ENCODE measurements at regions not wholly inside any gene's neighbourhood (a gene's known extent, or its start where the extent isn't known, plus 50 kb on each side); places are given as distances from the start of the nearest gene placed in this dataset.

DNA sequence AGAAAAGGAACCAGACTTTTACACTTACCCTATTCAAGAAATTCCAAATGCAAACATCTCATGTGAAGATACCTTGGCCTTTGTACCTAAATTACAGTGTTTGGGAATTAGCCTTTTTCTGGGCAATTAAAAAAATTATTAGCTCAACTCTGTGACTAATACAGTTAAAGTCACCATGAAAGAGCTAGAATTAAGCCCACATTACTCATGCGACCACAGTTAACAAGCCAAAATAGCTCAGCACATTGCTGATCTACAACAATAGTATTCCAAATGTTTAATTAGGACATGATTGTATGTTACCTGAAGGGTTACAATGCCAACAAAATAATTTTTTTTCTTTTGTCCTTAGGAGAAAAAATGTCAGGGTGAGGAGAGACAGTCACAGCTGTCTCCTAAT is 263.6 kb upstream of the GPC6 start (continued):
- TF ChIP-seq, protein P1, sequence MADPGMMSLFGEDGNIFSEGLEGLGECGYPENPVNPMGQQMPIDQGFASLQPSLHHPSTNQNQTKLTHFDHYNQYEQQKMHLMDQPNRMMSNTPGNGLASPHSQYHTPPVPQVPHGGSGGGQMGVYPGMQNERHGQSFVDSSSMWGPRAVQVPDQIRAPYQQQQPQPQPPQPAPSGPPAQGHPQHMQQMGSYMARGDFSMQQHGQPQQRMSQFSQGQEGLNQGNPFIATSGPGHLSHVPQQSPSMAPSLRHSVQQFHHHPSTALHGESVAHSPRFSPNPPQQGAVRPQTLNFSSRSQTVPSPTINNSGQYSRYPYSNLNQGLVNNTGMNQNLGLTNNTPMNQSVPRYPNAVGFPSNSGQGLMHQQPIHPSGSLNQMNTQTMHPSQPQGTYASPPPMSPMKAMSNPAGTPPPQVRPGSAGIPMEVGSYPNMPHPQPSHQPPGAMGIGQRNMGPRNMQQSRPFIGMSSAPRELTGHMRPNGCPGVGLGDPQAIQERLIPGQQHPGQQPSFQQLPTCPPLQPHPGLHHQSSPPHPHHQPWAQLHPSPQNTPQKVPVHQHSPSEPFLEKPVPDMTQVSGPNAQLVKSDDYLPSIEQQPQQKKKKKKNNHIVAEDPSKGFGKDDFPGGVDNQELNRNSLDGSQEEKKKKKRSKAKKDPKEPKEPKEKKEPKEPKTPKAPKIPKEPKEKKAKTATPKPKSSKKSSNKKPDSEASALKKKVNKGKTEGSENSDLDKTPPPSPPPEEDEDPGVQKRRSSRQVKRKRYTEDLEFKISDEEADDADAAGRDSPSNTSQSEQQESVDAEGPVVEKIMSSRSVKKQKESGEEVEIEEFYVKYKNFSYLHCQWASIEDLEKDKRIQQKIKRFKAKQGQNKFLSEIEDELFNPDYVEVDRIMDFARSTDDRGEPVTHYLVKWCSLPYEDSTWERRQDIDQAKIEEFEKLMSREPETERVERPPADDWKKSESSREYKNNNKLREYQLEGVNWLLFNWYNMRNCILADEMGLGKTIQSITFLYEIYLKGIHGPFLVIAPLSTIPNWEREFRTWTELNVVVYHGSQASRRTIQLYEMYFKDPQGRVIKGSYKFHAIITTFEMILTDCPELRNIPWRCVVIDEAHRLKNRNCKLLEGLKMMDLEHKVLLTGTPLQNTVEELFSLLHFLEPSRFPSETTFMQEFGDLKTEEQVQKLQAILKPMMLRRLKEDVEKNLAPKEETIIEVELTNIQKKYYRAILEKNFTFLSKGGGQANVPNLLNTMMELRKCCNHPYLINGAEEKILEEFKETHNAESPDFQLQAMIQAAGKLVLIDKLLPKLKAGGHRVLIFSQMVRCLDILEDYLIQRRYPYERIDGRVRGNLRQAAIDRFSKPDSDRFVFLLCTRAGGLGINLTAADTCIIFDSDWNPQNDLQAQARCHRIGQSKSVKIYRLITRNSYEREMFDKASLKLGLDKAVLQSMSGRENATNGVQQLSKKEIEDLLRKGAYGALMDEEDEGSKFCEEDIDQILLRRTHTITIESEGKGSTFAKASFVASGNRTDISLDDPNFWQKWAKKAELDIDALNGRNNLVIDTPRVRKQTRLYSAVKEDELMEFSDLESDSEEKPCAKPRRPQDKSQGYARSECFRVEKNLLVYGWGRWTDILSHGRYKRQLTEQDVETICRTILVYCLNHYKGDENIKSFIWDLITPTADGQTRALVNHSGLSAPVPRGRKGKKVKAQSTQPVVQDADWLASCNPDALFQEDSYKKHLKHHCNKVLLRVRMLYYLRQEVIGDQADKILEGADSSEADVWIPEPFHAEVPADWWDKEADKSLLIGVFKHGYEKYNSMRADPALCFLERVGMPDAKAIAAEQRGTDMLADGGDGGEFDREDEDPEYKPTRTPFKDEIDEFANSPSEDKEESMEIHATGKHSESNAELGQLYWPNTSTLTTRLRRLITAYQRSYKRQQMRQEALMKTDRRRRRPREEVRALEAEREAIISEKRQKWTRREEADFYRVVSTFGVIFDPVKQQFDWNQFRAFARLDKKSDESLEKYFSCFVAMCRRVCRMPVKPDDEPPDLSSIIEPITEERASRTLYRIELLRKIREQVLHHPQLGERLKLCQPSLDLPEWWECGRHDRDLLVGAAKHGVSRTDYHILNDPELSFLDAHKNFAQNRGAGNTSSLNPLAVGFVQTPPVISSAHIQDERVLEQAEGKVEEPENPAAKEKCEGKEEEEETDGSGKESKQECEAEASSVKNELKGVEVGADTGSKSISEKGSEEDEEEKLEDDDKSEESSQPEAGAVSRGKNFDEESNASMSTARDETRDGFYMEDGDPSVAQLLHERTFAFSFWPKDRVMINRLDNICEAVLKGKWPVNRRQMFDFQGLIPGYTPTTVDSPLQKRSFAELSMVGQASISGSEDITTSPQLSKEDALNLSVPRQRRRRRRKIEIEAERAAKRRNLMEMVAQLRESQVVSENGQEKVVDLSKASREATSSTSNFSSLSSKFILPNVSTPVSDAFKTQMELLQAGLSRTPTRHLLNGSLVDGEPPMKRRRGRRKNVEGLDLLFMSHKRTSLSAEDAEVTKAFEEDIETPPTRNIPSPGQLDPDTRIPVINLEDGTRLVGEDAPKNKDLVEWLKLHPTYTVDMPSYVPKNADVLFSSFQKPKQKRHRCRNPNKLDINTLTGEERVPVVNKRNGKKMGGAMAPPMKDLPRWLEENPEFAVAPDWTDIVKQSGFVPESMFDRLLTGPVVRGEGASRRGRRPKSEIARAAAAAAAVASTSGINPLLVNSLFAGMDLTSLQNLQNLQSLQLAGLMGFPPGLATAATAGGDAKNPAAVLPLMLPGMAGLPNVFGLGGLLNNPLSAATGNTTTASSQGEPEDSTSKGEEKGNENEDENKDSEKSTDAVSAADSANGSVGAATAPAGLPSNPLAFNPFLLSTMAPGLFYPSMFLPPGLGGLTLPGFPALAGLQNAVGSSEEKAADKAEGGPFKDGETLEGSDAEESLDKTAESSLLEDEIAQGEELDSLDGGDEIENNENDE (IDR thresholded peaks at IDR 0.05; ENCODE audit: insufficient replicate concordance, low read length): no peak
- no peak for TF ChIP-seq KDM5A (IDR thresholded peaks at IDR 0.05; ENCODE audit: low read length)
- no peak for TF ChIP-seq SIRT6 (IDR thresholded peaks at IDR 0.05; ENCODE audit: low read length)
- TF ChIP-seq, protein P2, sequence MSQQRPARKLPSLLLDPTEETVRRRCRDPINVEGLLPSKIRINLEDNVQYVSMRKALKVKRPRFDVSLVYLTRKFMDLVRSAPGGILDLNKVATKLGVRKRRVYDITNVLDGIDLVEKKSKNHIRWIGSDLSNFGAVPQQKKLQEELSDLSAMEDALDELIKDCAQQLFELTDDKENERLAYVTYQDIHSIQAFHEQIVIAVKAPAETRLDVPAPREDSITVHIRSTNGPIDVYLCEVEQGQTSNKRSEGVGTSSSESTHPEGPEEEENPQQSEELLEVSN (IDR thresholded peaks at IDR 0.05): no peak
- no peak for TF ChIP-seq FOSL1 (IDR thresholded peaks at IDR 0.05; ENCODE audit: insufficient read depth, low read depth, low read length)
